Spinal cord (tissue), 9 donors: ENCODE measurements at regions not wholly inside any gene's neighbourhood (a gene's known extent, or its start where the extent isn't known, plus 50 kb on each side); places are given as distances from the start of the nearest gene placed in this dataset.

Experiments used
- DNase-seq, 6 donors: peaks; one replicate each; pipeline versions ENCODE4 v3.0.0 to v3.0.0-alpha.2; 2013 to 2015; ENCODE audit warnings: low spot score in 6 of 6, low read depth in 4 of 6
- H3K27ac ChIP-seq: one replicate; pipeline ENCODE4 v1.5.1; 2013; ENCODE audit warnings: low read depth, low read length, control low read depth
- H3K27me3 ChIP-seq: one replicate; pipeline ENCODE4 v1.6.1; 2013; ENCODE audit warnings: low read length; ENCODE audit not compliant: control insufficient read depth, insufficient read depth
- H3K36me3 ChIP-seq: one replicate; pipeline ENCODE4 v1.6.1; 2013; ENCODE audit warnings: low read length; ENCODE audit not compliant: control insufficient read depth, insufficient read depth
- H3K4me1 ChIP-seq: one replicate; pipeline ENCODE4 v1.6.1; 2013; ENCODE audit warnings: low read length; ENCODE audit not compliant: control insufficient read depth, insufficient read depth
- H3K4me3 ChIP-seq: one replicate; pipeline ENCODE4 v1.5.1; 2013; ENCODE audit warnings: low read depth, low read length, control low read depth
- H3K9me3 ChIP-seq: one replicate; pipeline ENCODE4 v1.6.1; 2013; ENCODE audit warnings: low read length; ENCODE audit not compliant: control insufficient read depth, insufficient read depth
- WGBS: methylation state at CpG from one replicate; pipeline ENCODE4 v1.1.5; 2013; ENCODE audit warnings: missing lambda C conversion rate; ENCODE audit not compliant: insufficient coverage; 5-methylcytosine and 5-hydroxymethylcytosine counted together
- donor health status: healthy.

GRCh38 chr7:106400923-106401322 is 116.1 kb upstream of the NAMPT start:
- H3K4me1 ChIP-seq: no peaks in the 10 kb centered on the region
- 41% methylated on average over 2 of the region's 3 CpGs for WGBS

GRCh38 chr7:106398786-106399185 is 114.0 kb upstream of the NAMPT start:
- Histone ChIP-seq H3K27ac (no peak overlapping the region), H3K36me3 (no peaks in the 10 kb centered on the region), H3K4me3 (no peak overlapping the region), H3K4me1 (no peaks in the 10 kb centered on the region), H3K27me3 (no peaks in the 10 kb centered on the region), H3K9me3 (peaks cover 3% of the 10 kb centered on the region)
- DNase-seq: no peak

More at GRCh38 chr7:106400923-106401322, 116.1 kb upstream of the NAMPT start:
- peaks cover 3% of the 10 kb centered on the region for H3K9me3 ChIP-seq
- H3K36me3 ChIP-seq: no peaks in the 10 kb centered on the region
- H3K27ac ChIP-seq: no peak overlapping the region
- DNase-seq: no peak
- no peak overlapping the region for H3K4me3 ChIP-seq
- no peaks in the 10 kb centered on the region for H3K27me3 ChIP-seq

DNA sequence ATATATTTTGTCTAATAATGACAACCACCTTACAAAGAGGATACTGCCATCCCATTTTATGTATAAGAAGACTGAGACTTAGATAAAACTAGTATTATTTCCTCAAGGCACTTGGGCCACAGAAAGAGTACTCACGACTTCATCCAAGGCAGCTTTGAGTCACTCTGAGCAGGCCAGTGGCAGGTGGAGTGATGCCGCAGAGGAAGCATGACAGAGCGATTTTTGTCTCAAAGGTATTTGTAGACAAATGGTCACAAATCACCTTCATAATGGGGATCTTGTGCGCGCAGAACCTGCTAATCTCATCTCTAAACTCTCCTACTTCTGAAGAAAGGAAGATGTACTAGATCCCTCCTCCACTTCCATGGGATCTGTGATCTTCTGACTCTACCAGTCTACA is 113.2 kb upstream of the NAMPT start:
- WGBS: 88% methylated on average over 2 of the region's 5 CpGs
- Histone ChIP-seq H3K9me3 (peaks cover 3% of the 10 kb centered on the region), H3K4me1 (no peaks in the 10 kb centered on the region), H3K4me3 (no peak overlapping the region), H3K27ac (no peak overlapping the region), H3K27me3 (no peaks in the 10 kb centered on the region), H3K36me3 (no peaks in the 10 kb centered on the region)
- DNase-seq: no peak

- Histone ChIP-seq H3K9me3 (peaks cover 3% of the 10 kb centered on the region), H3K27ac (no peak overlapping the region), H3K27me3 (no peaks in the 10 kb centered on the region), H3K4me3 (no peak overlapping the region), H3K4me1 (no peaks in the 10 kb centered on the region), H3K36me3 (no peaks in the 10 kb centered on the region)
- DNase-seq: no peak
Measured at GRCh38 chr7:106394526-106394925, 109.7 kb upstream of the NAMPT start.

- H3K4me3 ChIP-seq: no peak overlapping the region
- DNase-seq: no peak
- H3K9me3 ChIP-seq: peaks cover 3% of the 10 kb centered on the region
- H3K27me3 ChIP-seq: no peaks in the 10 kb centered on the region
- H3K36me3 ChIP-seq: no peaks in the 10 kb centered on the region
- no peak overlapping the region for H3K27ac ChIP-seq
- H3K4me1 ChIP-seq: no peaks in the 10 kb centered on the region
- WGBS: 50% methylated on average over 2 of the region's 6 CpGs
Measured at GRCh38 chr7:106393564-106394251, 108.9 kb upstream of the NAMPT start.

DNA sequence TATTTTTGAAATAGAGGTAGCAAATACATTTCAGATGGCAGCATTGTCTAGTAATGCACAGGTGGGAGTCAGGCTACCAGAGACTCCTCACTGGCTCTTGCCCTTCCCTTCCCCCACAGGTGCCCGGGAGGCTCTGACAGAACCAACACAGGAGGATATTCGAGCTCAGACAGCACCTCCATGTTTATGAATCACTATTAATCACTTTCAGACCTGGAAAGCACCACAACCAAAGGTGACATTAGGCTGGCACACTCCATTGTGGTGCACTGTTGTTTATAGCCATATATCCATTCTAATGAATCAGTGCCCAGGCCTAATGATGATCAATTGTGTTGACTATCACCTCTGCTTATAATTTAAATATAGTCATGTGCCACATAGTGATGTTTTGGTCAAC is 107.8 kb upstream of the NAMPT start:
- H3K27me3 ChIP-seq: no peaks in the 10 kb centered on the region
- H3K9me3 ChIP-seq: peaks cover 3% of the 10 kb centered on the region
- H3K4me3 ChIP-seq: no peak overlapping the region
- DNase-seq: no peak
- no peaks in the 10 kb centered on the region for H3K4me1 ChIP-seq
- H3K27ac ChIP-seq: no peak overlapping the region
- no peaks in the 10 kb centered on the region for H3K36me3 ChIP-seq
- WGBS: 88% methylated on average over 1 of the region's 2 CpGs

- peaks cover 3% of the 10 kb centered on the region for H3K9me3 ChIP-seq
- no peak overlapping the region for H3K4me3 ChIP-seq
- no peaks in the 10 kb centered on the region for H3K4me1 ChIP-seq
- 100% methylated on average over 1 of the region's 4 CpGs for WGBS
- H3K36me3 ChIP-seq: no peaks in the 10 kb centered on the region
- no peak for DNase-seq
- H3K27ac ChIP-seq: no peak overlapping the region
- H3K27me3 ChIP-seq: no peaks in the 10 kb centered on the region
Measured at GRCh38 chr7:106392144-106392543, 107.4 kb upstream of the NAMPT start.

DNA sequence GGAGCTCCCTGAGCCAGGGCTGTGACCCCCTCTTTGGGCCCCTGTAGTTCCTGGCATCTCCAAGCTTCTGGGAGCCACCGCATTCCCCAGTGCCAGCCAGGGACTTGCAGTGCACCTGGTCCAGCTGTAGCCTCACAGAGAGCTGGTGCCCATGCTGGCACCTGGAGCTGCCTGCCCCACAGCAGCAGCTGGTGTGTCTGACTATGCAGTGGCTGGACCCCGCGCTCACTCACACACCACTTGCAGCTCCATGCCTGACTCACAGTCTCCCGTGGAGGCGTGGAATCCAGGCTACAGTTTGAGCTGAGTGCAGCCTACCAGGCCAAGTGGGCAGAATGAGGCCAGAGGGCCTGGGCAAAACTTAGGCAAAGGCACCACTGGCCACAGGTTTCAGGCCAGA is 102.2 kb upstream of the NAMPT start:
- WGBS: 97% methylated on average over 5 of the region's 5 CpGs
- no peaks in the 10 kb centered on the region for H3K36me3 ChIP-seq
- no peaks in the 10 kb centered on the region for H3K9me3 ChIP-seq
- H3K4me3 ChIP-seq: no peak overlapping the region
- H3K27ac ChIP-seq: no peak overlapping the region
- no peaks in the 10 kb centered on the region for H3K27me3 ChIP-seq
- H3K4me1 ChIP-seq: no peaks in the 10 kb centered on the region
- no peak for DNase-seq

GRCh38 chr7:106384373-106384772 is 99.6 kb upstream of the NAMPT start:
- Histone ChIP-seq H3K4me1 (no peaks in the 10 kb centered on the region), H3K27me3 (no peaks in the 10 kb centered on the region), H3K27ac (no peak overlapping the region), H3K4me3 (no peak overlapping the region), H3K9me3 (no peaks in the 10 kb centered on the region), H3K36me3 (no peaks in the 10 kb centered on the region)
- DNase-seq: no peak

GRCh38 chr7:106382929-106383328 is 98.1 kb upstream of the NAMPT start:
- H3K27me3 ChIP-seq: no peaks in the 10 kb centered on the region
- DNase-seq: no peak
- no peaks in the 10 kb centered on the region for H3K36me3 ChIP-seq
- 100% methylated on average over 1 of the region's 1 CpG for whole genome bisulfite sequencing
- no peaks in the 10 kb centered on the region for H3K9me3 ChIP-seq
- H3K27ac ChIP-seq: no peak overlapping the region
- H3K4me1 ChIP-seq: no peaks in the 10 kb centered on the region
- H3K4me3 ChIP-seq: no peak overlapping the region
